ENCODE measurements at regions not wholly inside any gene's neighbourhood (a gene's known extent, or its start where the extent isn't known, plus 50 kb on each side); places are given as distances from the start of the nearest gene placed in this dataset.

- TF ChIP-seq CTCF (IDR thresholded peaks at IDR 0.05) (no peak), POLR2A (IDR thresholded peaks at IDR 0.05) (no peak)
Measured at GRCh38 chr11:34819740-34820482, 96.3 kb downstream of the APIP start.
